ENCODE measurements at regions not wholly inside any gene's neighbourhood (a gene's known extent, or its start where the extent isn't known, plus 50 kb on each side); places are given as distances from the start of the nearest gene placed in this dataset.

GRCh38 chr12:24015833-24016160 is 66.3 kb upstream of the SOX5 start:
- Histone ChIP-seq H3K27me3 (ENCODE audit: control insufficient read depth, insufficient read depth, low read length) (no peaks in the 10 kb centered on the region), H3K36me3 (ENCODE audit: control insufficient read depth, insufficient read depth, low read length) (no peaks in the 10 kb centered on the region), H3K4me3 (ENCODE audit: low read depth, low read length) (no peak overlapping the region)
- TF ChIP-seq CTCF (IDR thresholded peaks at IDR 0.05; ENCODE audit: insufficient read depth, low read depth, low read length) = no peak
- POLR2A ChIA-PET = no interaction called here
- DNase-seq (ENCODE audit: low read depth) = no peak
- CTCF ChIA-PET = no interaction called here

- no peak for DNase-seq (ENCODE audit: low read depth)
- no peaks in the 10 kb centered on the region for H3K36me3 ChIP-seq (ENCODE audit: control insufficient read depth, insufficient read depth, low read length)
- POLR2A ChIA-PET = no interaction called here
- no peaks in the 10 kb centered on the region for H3K27me3 ChIP-seq (ENCODE audit: control insufficient read depth, insufficient read depth, low read length)
- CTCF ChIA-PET = no interaction called here
- H3K4me3 ChIP-seq (ENCODE audit: low read depth, low read length) = no peak overlapping the region
- no peak for TF ChIP-seq CTCF (IDR thresholded peaks at IDR 0.05; ENCODE audit: insufficient read depth, low read depth, low read length)
Measured at GRCh38 chr12:24014915-24015832, 65.7 kb upstream of the SOX5 start.

- POLR2A ChIA-PET = no interaction called here
- no peak for DNase-seq (ENCODE audit: low read depth)
- no peaks in the 10 kb centered on the region for H3K27me3 ChIP-seq (ENCODE audit: control insufficient read depth, insufficient read depth, low read length)
- no peak for TF ChIP-seq CTCF (IDR thresholded peaks at IDR 0.05; ENCODE audit: insufficient read depth, low read depth, low read length)
- H3K36me3 ChIP-seq (ENCODE audit: control insufficient read depth, insufficient read depth, low read length) = no peaks in the 10 kb centered on the region
- H3K4me3 ChIP-seq (ENCODE audit: low read depth, low read length) = no peak overlapping the region
- CTCF ChIA-PET = no interaction called here
Measured at GRCh38 chr12:24014240-24014639, 64.8 kb upstream of the SOX5 start.

GRCh38 chr12:24012528-24012927 is 63.1 kb upstream of the SOX5 start:
- no peak for DNase-seq (ENCODE audit: low read depth)
- Histone ChIP-seq H3K36me3 (ENCODE audit: control insufficient read depth, insufficient read depth, low read length) (no peaks in the 10 kb centered on the region), H3K27me3 (ENCODE audit: control insufficient read depth, insufficient read depth, low read length) (no peaks in the 10 kb centered on the region), H3K4me3 (ENCODE audit: low read depth, low read length) (no peak overlapping the region)
- POLR2A ChIA-PET = no interaction called here
- CTCF ChIA-PET = no interaction called here
- TF ChIP-seq CTCF (IDR thresholded peaks at IDR 0.05; ENCODE audit: insufficient read depth, low read depth, low read length) = no peak

- no peak for DNase-seq (ENCODE audit: low read depth)
- no peak overlapping the region for H3K4me3 ChIP-seq (ENCODE audit: low read depth, low read length)
- ChIA-PET CTCF (no interaction called here), POLR2A (no interaction called here)
- H3K36me3 ChIP-seq (ENCODE audit: control insufficient read depth, insufficient read depth, low read length) = no peaks in the 10 kb centered on the region
- no peak for TF ChIP-seq CTCF (IDR thresholded peaks at IDR 0.05; ENCODE audit: insufficient read depth, low read depth, low read length)
- no peaks in the 10 kb centered on the region for H3K27me3 ChIP-seq (ENCODE audit: control insufficient read depth, insufficient read depth, low read length)
Measured at GRCh38 chr12:24011927-24012507, 62.5 kb upstream of the SOX5 start.
